CD8-positive, alpha-beta memory T cell (primary cell): ENCODE measurements at regions not wholly inside any gene's neighbourhood (a gene's known extent, or its start where the extent isn't known, plus 50 kb on each side); places are given as distances from the start of the nearest gene placed in this dataset.

Experiments
- CTCF ChIA-PET: fragments of 350-600 bp; sonication (Branson Sonifier 250); formaldehyde crosslinking; loops from one replicate; lab custom pipeline; 2021; ENCODE audit warnings: antibody characterized with exemption; lab: Charles Lee
- POLR2A ChIA-PET: fragments of 350-600 bp; sonication (Branson Sonifier 250); formaldehyde crosslinking; loops from one replicate; lab custom pipeline; 2021; ENCODE audit warnings: antibody characterized with exemption; lab: Charles Lee
- DNase-seq, 5 donors: peaks; one replicate each; pipeline versions ENCODE4 v3.0.0 to v3.0.0-alpha.2; 2020 to 2022; ENCODE audit warnings: mixed read lengths in 1 of 5
- H3K27ac ChIP-seq: one replicate; pipeline ENCODE4 v1.7.0; 2013; ENCODE audit warnings: low read depth, mild to moderate bottlenecking, low read length, moderate library complexity
- H3K27me3 ChIP-seq: 2 replicates; pipeline ENCODE4 v1.7.0; 2013; ENCODE audit warnings: low read length, mild to moderate bottlenecking; ENCODE audit not compliant: insufficient read depth, poor library complexity, severe bottlenecking
- H3K36me3 ChIP-seq: 2 replicates; pipeline ENCODE4 v1.7.0; 2013; ENCODE audit warnings: mild to moderate bottlenecking, low read length, moderate library complexity; ENCODE audit not compliant: insufficient read depth
- H3K4me1 ChIP-seq: 2 replicates; pipeline ENCODE4 v1.7.0; 2013; ENCODE audit warnings: mild to moderate bottlenecking, low read length, moderate library complexity; ENCODE audit not compliant: insufficient read depth
- H3K4me3 ChIP-seq: 2 replicates; pipeline ENCODE4 v1.7.0; 2013; ENCODE audit warnings: mild to moderate bottlenecking, low read length
- H3K9me3 ChIP-seq: 2 replicates; pipeline ENCODE4 v1.7.0; 2013; ENCODE audit warnings: mild to moderate bottlenecking, low read length
- H3K27ac Mint-ChIP-seq, 8 donors: one replicate each; pipeline ENCODE4 v1.8.0; 2020 to 2021; ENCODE audit warnings: mixed read lengths in 8 of 8, mild to moderate bottlenecking in 6 of 8, inconsistent platforms in 3 of 8, moderate library complexity in 3 of 8
- H3K27me3 Mint-ChIP-seq, 2 donors: one replicate each; pipeline ENCODE4 v1.8.0; 2020 to 2021; ENCODE audit warnings: mixed read lengths in 2 of 2, mild to moderate bottlenecking in 1 of 2, moderate library complexity in 1 of 2
- H3K36me3 Mint-ChIP-seq, 3 donors: one replicate each; pipeline ENCODE4 v1.8.0; 2020 to 2021; ENCODE audit warnings: mixed read lengths in 3 of 3, inconsistent platforms in 1 of 3, mild to moderate bottlenecking in 1 of 3
- H3K4me1 Mint-ChIP-seq, 3 donors: one replicate each; pipeline ENCODE4 v1.8.0; 2020 to 2021; ENCODE audit warnings: mixed read lengths in 3 of 3, inconsistent platforms in 1 of 3, mild to moderate bottlenecking in 1 of 3
- H3K4me3 Mint-ChIP-seq, 7 donors: one replicate each; pipeline ENCODE4 v1.8.0; 2020 to 2021; ENCODE audit warnings: mixed read lengths in 7 of 7, mild to moderate bottlenecking in 6 of 7, moderate library complexity in 4 of 7, inconsistent platforms in 2 of 7
- H3K9me3 Mint-ChIP-seq, 5 donors: one replicate each; pipeline ENCODE4 v1.8.0; 2020 to 2022; ENCODE audit warnings: mixed read lengths in 5 of 5, mild to moderate bottlenecking in 3 of 5, moderate library complexity in 2 of 5, inconsistent platforms in 1 of 5

GRCh38 chr19:29432677-29433076 is 93.1 kb upstream of the VSTM2B start:
- H3K9me3 Mint-ChIP-seq = peaks cover 0 to 2% (median 0%) of the 10 kb centered on the region in 5 donors
- no peaks in the 10 kb centered on the region for H3K4me1 Mint-ChIP-seq
- ChIA-PET CTCF (no interaction called here), POLR2A (no interaction called here)
- H3K27ac ChIP-seq = no peak overlapping the region
- no peaks in the 10 kb centered on the region for H3K36me3 Mint-ChIP-seq
- peaks cover 10 to 19% of the 10 kb centered on the region in 2 donors for H3K27me3 Mint-ChIP-seq
- no peaks in the 10 kb centered on the region for H3K27me3 ChIP-seq
- no peak overlapping the region for H3K4me3 Mint-ChIP-seq
- H3K36me3 ChIP-seq = no peaks in the 10 kb centered on the region
- no peak overlapping the region for H3K4me3 ChIP-seq
- H3K27ac Mint-ChIP-seq = no peak overlapping the region
- H3K4me1 ChIP-seq = no peaks in the 10 kb centered on the region
- H3K9me3 ChIP-seq = no peaks in the 10 kb centered on the region
- DNase-seq = no peak

DNA sequence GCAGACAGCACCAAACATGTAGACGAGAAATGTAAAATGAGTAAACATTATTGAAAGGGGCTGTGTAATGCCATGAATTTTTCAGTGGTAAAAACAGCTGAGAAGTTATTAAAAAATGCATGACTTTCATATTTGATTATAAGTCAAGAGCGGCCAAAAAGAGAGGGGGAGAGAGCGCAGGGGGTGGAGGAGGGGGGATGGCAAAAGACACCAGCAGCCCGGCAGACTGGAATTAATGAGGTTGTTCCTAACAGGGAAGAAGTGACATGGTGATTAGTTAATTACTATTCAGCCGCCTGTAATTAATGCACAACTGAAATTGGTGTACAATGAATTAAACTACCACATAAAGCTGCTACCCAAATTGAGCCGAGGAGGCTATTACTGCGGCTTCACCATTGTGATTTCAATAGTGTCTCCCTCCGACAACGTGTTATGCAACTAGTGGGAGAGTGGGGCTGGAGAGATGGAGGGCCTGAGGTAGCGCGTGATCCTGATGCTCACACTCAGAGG is 89.1 kb upstream of the VSTM2B start:
- Histone ChIP-seq H3K27me3 (no peaks in the 10 kb centered on the region), H3K4me1 (no peaks in the 10 kb centered on the region), H3K36me3 (no peaks in the 10 kb centered on the region), H3K27ac (no peak overlapping the region), H3K9me3 (no peaks in the 10 kb centered on the region), H3K4me3 (no peak overlapping the region)
- H3K27ac Mint-ChIP-seq = no peak overlapping the region
- no peak overlapping the region for H3K4me3 Mint-ChIP-seq
- no peak for DNase-seq
- H3K36me3 Mint-ChIP-seq = no peaks in the 10 kb centered on the region
- H3K9me3 Mint-ChIP-seq = peaks cover 0 to 4% (median 0%) of the 10 kb centered on the region in 5 donors
- ChIA-PET CTCF (no interaction called here), POLR2A (no interaction called here)
- no peaks in the 10 kb centered on the region for H3K4me1 Mint-ChIP-seq
- H3K27me3 Mint-ChIP-seq = peaks cover 6 to 11% of the 10 kb centered on the region in 2 donors

GRCh38 chr19:29439021-29439420 is 86.8 kb upstream of the VSTM2B start:
- Histone ChIP-seq H3K27ac (no peak overlapping the region), H3K27me3 (no peaks in the 10 kb centered on the region), H3K4me1 (no peaks in the 10 kb centered on the region), H3K4me3 (no peak overlapping the region), H3K36me3 (no peaks in the 10 kb centered on the region), H3K9me3 (no peaks in the 10 kb centered on the region)
- H3K27me3 Mint-ChIP-seq = peaks cover 4 to 7% of the 10 kb centered on the region in 2 donors
- POLR2A ChIA-PET = no interaction called here
- no peak overlapping the region for H3K4me3 Mint-ChIP-seq
- DNase-seq = no peak
- no peaks in the 10 kb centered on the region for H3K4me1 Mint-ChIP-seq
- H3K27ac Mint-ChIP-seq = no peak overlapping the region
- H3K36me3 Mint-ChIP-seq = no peaks in the 10 kb centered on the region
- CTCF ChIA-PET = no interaction called here
- peaks cover 0 to 4% (median 0%) of the 10 kb centered on the region in 5 donors for H3K9me3 Mint-ChIP-seq

GRCh38 chr19:29439688-29440550 is 85.9 kb upstream of the VSTM2B start:
- no peak overlapping the region for H3K27ac ChIP-seq
- no peak for DNase-seq
- ChIA-PET POLR2A (no interaction called here), CTCF (no interaction called here)
- Mint-ChIP-seq H3K9me3 (peaks cover 0 to 4% (median 0%) of the 10 kb centered on the region in 5 donors), H3K4me3 (no peak overlapping the region), H3K4me1 (no peaks in the 10 kb centered on the region), H3K27ac (no peak overlapping the region), H3K36me3 (no peaks in the 10 kb centered on the region), H3K27me3 (peaks cover 3 to 4% of the 10 kb centered on the region in 2 donors)
- no peaks in the 10 kb centered on the region for H3K36me3 ChIP-seq
- H3K9me3 ChIP-seq = no peaks in the 10 kb centered on the region
- no peak overlapping the region for H3K4me3 ChIP-seq
- H3K4me1 ChIP-seq = no peaks in the 10 kb centered on the region
- H3K27me3 ChIP-seq = no peaks in the 10 kb centered on the region

DNA sequence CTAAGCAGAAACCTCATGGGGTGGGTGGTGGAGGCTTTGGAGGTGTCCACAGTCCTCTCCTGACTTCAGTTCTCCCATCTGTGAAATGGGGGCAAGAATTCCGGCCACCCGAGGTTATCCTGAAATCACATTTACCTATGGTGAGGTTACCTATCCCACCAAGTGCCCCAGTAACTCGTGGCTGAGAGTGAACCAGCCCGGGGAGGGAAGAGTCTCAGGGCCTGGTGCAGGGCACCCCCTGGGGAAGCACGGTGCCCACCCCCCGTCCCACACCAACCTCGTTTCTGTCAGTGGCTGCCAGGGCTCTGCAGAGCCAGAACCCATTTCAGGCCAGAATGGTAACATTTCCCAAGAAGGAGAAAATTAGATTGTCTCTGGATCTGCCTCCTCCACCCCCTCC is 83.7 kb upstream of the VSTM2B start:
- H3K4me3 Mint-ChIP-seq = no peak overlapping the region
- H3K9me3 ChIP-seq = no peaks in the 10 kb centered on the region
- no peak overlapping the region for H3K4me3 ChIP-seq
- CTCF ChIA-PET = no interaction called here
- POLR2A ChIA-PET = no interaction called here
- no peaks in the 10 kb centered on the region for H3K27me3 ChIP-seq
- H3K36me3 ChIP-seq = no peaks in the 10 kb centered on the region
- no peak for DNase-seq
- H3K27ac ChIP-seq = no peak overlapping the region
- H3K4me1 Mint-ChIP-seq = no peaks in the 10 kb centered on the region
- peaks cover 7 to 10% of the 10 kb centered on the region in 2 donors for H3K27me3 Mint-ChIP-seq
- H3K27ac Mint-ChIP-seq = no peak overlapping the region
- peaks cover 0 to 4% (median 0%) of the 10 kb centered on the region in 5 donors for H3K9me3 Mint-ChIP-seq
- no peaks in the 10 kb centered on the region for H3K4me1 ChIP-seq
- no peaks in the 10 kb centered on the region for H3K36me3 Mint-ChIP-seq

GRCh38 chr19:29442910-29443309 is 82.9 kb upstream of the VSTM2B start:
- Mint-ChIP-seq H3K4me1 (no peaks in the 10 kb centered on the region), H3K9me3 (peaks cover 0 to 3% (median 0%) of the 10 kb centered on the region in 5 donors), H3K4me3 (no peak overlapping the region), H3K27ac (no peak overlapping the region), H3K27me3 (peaks cover 9 to 14% of the 10 kb centered on the region in 2 donors), H3K36me3 (no peaks in the 10 kb centered on the region)
- no peaks in the 10 kb centered on the region for H3K27me3 ChIP-seq
- CTCF ChIA-PET = no interaction called here
- H3K9me3 ChIP-seq = no peaks in the 10 kb centered on the region
- POLR2A ChIA-PET = no interaction called here
- no peak overlapping the region for H3K4me3 ChIP-seq
- no peaks in the 10 kb centered on the region for H3K36me3 ChIP-seq
- H3K4me1 ChIP-seq = no peaks in the 10 kb centered on the region
- no peak overlapping the region for H3K27ac ChIP-seq
- DNase-seq = no peak

DNA sequence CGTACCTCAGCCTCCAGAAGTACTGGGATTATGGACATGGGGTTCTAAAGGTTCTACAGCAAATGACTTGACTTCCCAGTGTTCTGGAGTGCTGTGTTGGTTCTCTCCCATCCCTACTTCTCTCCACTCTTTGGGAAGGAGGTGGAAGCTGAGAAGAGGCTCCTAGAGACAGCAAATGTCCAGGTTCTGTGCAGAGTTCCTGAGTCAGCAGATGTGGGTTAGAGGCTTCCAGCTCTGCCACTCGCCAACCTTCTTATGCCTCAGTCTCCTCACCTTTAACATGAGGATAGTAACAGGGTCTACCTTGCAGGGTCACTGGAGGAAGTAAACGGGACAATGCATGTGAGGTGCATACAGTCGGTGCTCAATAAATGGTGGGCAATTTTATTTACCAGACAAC is 80.5 kb upstream of the VSTM2B start:
- no peak overlapping the region for H3K27ac ChIP-seq
- H3K27ac Mint-ChIP-seq = no peak overlapping the region
- H3K4me1 ChIP-seq = no peaks in the 10 kb centered on the region
- no peak overlapping the region for H3K4me3 Mint-ChIP-seq
- peaks cover 12 to 32% of the 10 kb centered on the region in 2 donors for H3K27me3 Mint-ChIP-seq
- DNase-seq = no peak
- H3K27me3 ChIP-seq = no peaks in the 10 kb centered on the region
- H3K36me3 ChIP-seq = no peaks in the 10 kb centered on the region
- ChIA-PET CTCF (no interaction called here), POLR2A (no interaction called here)
- H3K4me3 ChIP-seq = no peak overlapping the region
- no peaks in the 10 kb centered on the region for H3K9me3 ChIP-seq
- no peaks in the 10 kb centered on the region for H3K36me3 Mint-ChIP-seq
- peaks cover 0 to 2% (median 0%) of the 10 kb centered on the region in 5 donors for H3K9me3 Mint-ChIP-seq
- H3K4me1 Mint-ChIP-seq = no peaks in the 10 kb centered on the region

GRCh38 chr19:29446361-29446760 is 79.4 kb upstream of the VSTM2B start:
- no peaks in the 10 kb centered on the region for H3K4me1 ChIP-seq
- no peaks in the 10 kb centered on the region for H3K9me3 Mint-ChIP-seq
- no peaks in the 10 kb centered on the region for H3K4me1 Mint-ChIP-seq
- no peak overlapping the region for H3K4me3 ChIP-seq
- no peaks in the 10 kb centered on the region for H3K9me3 ChIP-seq
- ChIA-PET CTCF (no interaction called here), POLR2A (no interaction called here)
- no peak overlapping the region for H3K27ac Mint-ChIP-seq
- no peak for DNase-seq
- no peaks in the 10 kb centered on the region for H3K36me3 ChIP-seq
- H3K4me3 Mint-ChIP-seq = no peak overlapping the region
- H3K27me3 Mint-ChIP-seq = peaks cover 12 to 34% of the 10 kb centered on the region in 2 donors
- H3K36me3 Mint-ChIP-seq = no peaks in the 10 kb centered on the region
- no peaks in the 10 kb centered on the region for H3K27me3 ChIP-seq
- no peak overlapping the region for H3K27ac ChIP-seq
